GM23338 (cell line): ENCODE measurements at regions not wholly inside any gene's neighbourhood (a gene's known extent, or its start where the extent isn't known, plus 50 kb on each side); places are given as distances from the start of the nearest gene placed in this dataset.

Experiments used
- ATAC-seq: fragments of 200-7000 bp; cut with Tn5 transposase; 3 replicates; pipeline ENCODE4 v1.9.1; 2020
- DNase-seq: peaks from one replicate; pipeline ENCODE4 v3.0.0-alpha.2; 2015; ENCODE audit warnings: low spot score
- H2AFZ ChIP-seq: fragments of 200-600 bp; sonication (generic); 2 replicates; pipeline ENCODE4 v1.8.0; 2016; ENCODE audit warnings: antibody characterized with exemption, mild to moderate bottlenecking, moderate library complexity
- H3F3A ChIP-seq: fragments of 200-600 bp; sonication (generic); replicated peaks from 2 replicates; pipeline ENCODE4 v1.8.0; 2017; ENCODE audit warnings: antibody characterized with exemption, mixed run types, low read depth
- H3K27ac ChIP-seq: fragments of 200-600 bp; sonication (generic); 2 replicates; pipeline ENCODE4 v1.6.1; 2016; ENCODE audit warnings: low read depth
- H3K27me3 ChIP-seq: fragments of 200-600 bp; sonication (generic); 2 replicates; pipeline ENCODE4 v1.8.0; 2016; ENCODE audit warnings: mild to moderate bottlenecking, mixed run types, moderate library complexity; ENCODE audit not compliant: insufficient read depth
- H3K36me3 ChIP-seq: fragments of 200-600 bp; sonication (generic); 2 replicates; pipeline ENCODE4 v1.8.0; 2016; ENCODE audit warnings: mild to moderate bottlenecking; ENCODE audit not compliant: insufficient read depth
- H3K4me1 ChIP-seq: fragments of 200-600 bp; sonication (generic); 2 replicates; pipeline ENCODE4 v1.8.0; 2016; ENCODE audit warnings: mild to moderate bottlenecking, moderate library complexity; ENCODE audit not compliant: insufficient read depth
- H3K4me2 ChIP-seq: fragments of 200-600 bp; sonication (generic); 2 replicates; pipeline ENCODE4 v1.7.1; 2017; ENCODE audit warnings: mixed run types
- H3K4me3 ChIP-seq: fragments of 200-600 bp; sonication (generic); 2 replicates; pipeline ENCODE4 v1.6.1; 2016; ENCODE audit warnings: mixed run types
- H3K79me2 ChIP-seq: fragments of 200-600 bp; sonication (generic); replicated peaks from 2 replicates; pipeline ENCODE4 v1.8.0; 2017; ENCODE audit warnings: mild to moderate bottlenecking; ENCODE audit not compliant: insufficient read depth
- H3K9me2 ChIP-seq: fragments of 200-600 bp; sonication (generic); 2 replicates; pipeline ENCODE4 v1.8.0; 2017; ENCODE audit not compliant: insufficient read depth
- H4K20me1 ChIP-seq: fragments of 200-600 bp; sonication (generic); replicated peaks from 2 replicates; pipeline ENCODE4 v1.8.0; 2017; ENCODE audit warnings: mild to moderate bottlenecking; ENCODE audit not compliant: insufficient read depth
- H3K27ac Mint-ChIP-seq: 2 replicates; pipeline ENCODE4 v1.8.0; 2020; ENCODE audit warnings: inconsistent platforms, mild to moderate bottlenecking, moderate library complexity, mixed read lengths
- H3K27me3 Mint-ChIP-seq: 3 replicates; pipeline ENCODE4 v1.8.0; 2022; ENCODE audit warnings: low read depth, mild to moderate bottlenecking, moderate library complexity, mixed read lengths, inconsistent platforms; ENCODE audit not compliant: insufficient read depth, poor library complexity
- H3K36me3 Mint-ChIP-seq: 3 replicates; pipeline ENCODE4 v1.8.0; 2021; ENCODE audit warnings: low read depth, mild to moderate bottlenecking, inconsistent platforms, moderate library complexity, mixed read lengths
- H3K4me1 Mint-ChIP-seq: 3 replicates; pipeline ENCODE4 v1.8.0; 2020; ENCODE audit warnings: mild to moderate bottlenecking, inconsistent platforms, mixed read lengths
- H3K4me3 Mint-ChIP-seq: 3 replicates; pipeline ENCODE4 v1.8.0; 2021; ENCODE audit warnings: moderate library complexity, mild to moderate bottlenecking, inconsistent platforms, mixed read lengths
- H3K9me3 Mint-ChIP-seq: 3 replicates; pipeline ENCODE4 v1.8.0; 2020; ENCODE audit warnings: moderate library complexity, mild to moderate bottlenecking, inconsistent platforms, mixed read lengths
- CREB1 ChIP-seq: fragments of 250-450 bp; sonication (Bioruptor Pico); IDR thresholded peaks from 2 replicates; pipeline ENCODE4 v1.5.0; 2020; ENCODE audit warnings: low read depth, mild to moderate bottlenecking, moderate library complexity
- CTCF ChIP-seq, 2 experiments: fragments of 200-600 bp in 1 of 2; sonication (generic) in 1 of 2; conservative IDR thresholded peaks; 2 replicates each; pipeline versions ENCODE4 v1.5.1 to v1.6.1; 2016 to 2017; ENCODE audit warnings: antibody characterized with exemption in 2 of 2, low read depth in 2 of 2, mild to moderate bottlenecking in 2 of 2, moderate library complexity in 1 of 2
- EZH2 ChIP-seq: fragments of 200-600 bp; sonication (generic); IDR thresholded peaks from one replicate; pipeline ENCODE4 v1.8.0; 2017; ENCODE audit warnings: antibody characterized with exemption, mild to moderate bottlenecking, low read depth; ENCODE audit not compliant: unreplicated experiment
- EZH2phosphoT487 ChIP-seq: fragments of 200-600 bp; sonication (generic); IDR thresholded peaks from one replicate; pipeline ENCODE4 v1.8.1; 2018; ENCODE audit warnings: antibody characterized with exemption; ENCODE audit not compliant: unreplicated experiment
- JUNB ChIP-seq: IDR thresholded peaks from one replicate; pipeline ENCODE4 v1.6.1; 2016; ENCODE audit warnings: antibody characterized with exemption; ENCODE audit not compliant: unreplicated experiment
- NANOG ChIP-seq: IDR thresholded peaks from 2 replicates; pipeline ENCODE4 v1.6.1; 2016; ENCODE audit warnings: antibody characterized with exemption, borderline replicate concordance
- POLR2AphosphoS5 ChIP-seq: IDR thresholded peaks from 2 replicates; pipeline ENCODE4 v1.6.1; 2016; ENCODE audit warnings: antibody characterized with exemption, low read depth
- REST ChIP-seq: IDR thresholded peaks from one replicate; pipeline ENCODE4 v1.6.1; 2018; ENCODE audit warnings: antibody characterized with exemption; ENCODE audit not compliant: unreplicated experiment
- STAT1 ChIP-seq: IDR thresholded peaks from one replicate; pipeline ENCODE4 v1.6.1; 2016; ENCODE audit warnings: antibody characterized with exemption; ENCODE audit not compliant: unreplicated experiment
- ZNF114 ChIP-seq: fragments of 250-450 bp; sonication (Bioruptor Pico); IDR thresholded peaks from 2 replicates; pipeline ENCODE4 v1.5.0; 2020; ENCODE audit warnings: mild to moderate bottlenecking, moderate library complexity
- ZNF331 ChIP-seq: fragments of 250-450 bp; sonication (Bioruptor Pico); IDR thresholded peaks from 2 replicates; pipeline ENCODE4 v1.5.0; 2020; ENCODE audit warnings: low read depth, mild to moderate bottlenecking, moderate library complexity
- ZNF462 ChIP-seq: fragments of 250-450 bp; sonication (Bioruptor Pico); IDR thresholded peaks from 2 replicates; pipeline ENCODE4 v1.5.0; 2020; ENCODE audit warnings: mild to moderate bottlenecking, moderate library complexity

- H3K36me3 ChIP-seq, result no peaks in the 10 kb centered on the region
- DNase-seq (no peak), ATAC-seq (no peak)
- no peaks in the 10 kb centered on the region for H3K36me3 Mint-ChIP-seq
- H3K4me3 Mint-ChIP-seq, result no peak overlapping the region
- H2AFZ ChIP-seq, result no peak overlapping the region
- H3K9me3 Mint-ChIP-seq, result no peaks in the 10 kb centered on the region
- H3F3A ChIP-seq, result no peaks in the 10 kb centered on the region
- H4K20me1 ChIP-seq, result no peaks in the 10 kb centered on the region
- H3K4me1 ChIP-seq, result no peaks in the 10 kb centered on the region
- no peak overlapping the region for H3K4me3 ChIP-seq
- H3K27me3 ChIP-seq, result no peaks in the 10 kb centered on the region
- no peaks in the 10 kb centered on the region for H3K79me2 ChIP-seq
- TF ChIP-seq STAT1 (no peak), ZNF331 (CRISPR knock-in tag) (no peak), CREB1 (CRISPR knock-in tag) (no peak), ZNF462 (CRISPR knock-in tag) (no peak), REST (no peak), EZH2 (no peak), ZNF114 (CRISPR knock-in tag) (no peak), EZH2phosphoT487 (no peak), NANOG (no peak), POLR2AphosphoS5 (no peak), JUNB (no peak), CTCF (conservative IDR thresholded peaks at IDR 0.05; ENCODE audit: low read depth in 2 of 2) (no peak)
- H3K4me1 Mint-ChIP-seq, result no peaks in the 10 kb centered on the region
- H3K27ac ChIP-seq, result no peak overlapping the region
- no peaks in the 10 kb centered on the region for H3K9me2 ChIP-seq
- no peak overlapping the region for H3K4me2 ChIP-seq
- no peak overlapping the region for H3K27ac Mint-ChIP-seq
- H3K27me3 Mint-ChIP-seq, result peaks cover 3% of the 10 kb centered on the region
Measured at GRCh38 chr11:28535677-28536076, 427.5 kb downstream of the METTL15 start.
